ENCODE measurements at regions not wholly inside any gene's neighbourhood (a gene's known extent, or its start where the extent isn't known, plus 50 kb on each side); places are given as distances from the start of the nearest gene placed in this dataset.

DNA sequence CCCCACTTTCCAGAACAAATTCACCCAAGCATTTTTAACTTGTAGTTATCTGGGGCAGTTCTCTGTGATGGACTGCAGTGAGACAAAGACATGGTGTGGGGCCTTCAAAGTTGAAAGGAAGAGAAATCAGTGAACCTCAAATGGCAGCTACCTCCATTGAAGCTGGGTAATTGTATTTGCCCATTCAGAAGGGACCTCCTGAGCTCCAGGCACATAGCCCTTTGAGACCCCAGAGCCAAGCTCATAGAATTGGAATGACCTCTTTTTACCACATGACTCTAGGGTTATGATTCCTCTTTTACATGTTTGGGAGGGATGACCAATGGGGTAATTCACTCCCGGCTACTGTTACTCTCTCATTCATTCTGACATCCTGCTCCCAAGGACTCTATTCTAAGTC, 368.4 kb upstream of the ITGA1 start:
- no peak for DNase-seq

DNA sequence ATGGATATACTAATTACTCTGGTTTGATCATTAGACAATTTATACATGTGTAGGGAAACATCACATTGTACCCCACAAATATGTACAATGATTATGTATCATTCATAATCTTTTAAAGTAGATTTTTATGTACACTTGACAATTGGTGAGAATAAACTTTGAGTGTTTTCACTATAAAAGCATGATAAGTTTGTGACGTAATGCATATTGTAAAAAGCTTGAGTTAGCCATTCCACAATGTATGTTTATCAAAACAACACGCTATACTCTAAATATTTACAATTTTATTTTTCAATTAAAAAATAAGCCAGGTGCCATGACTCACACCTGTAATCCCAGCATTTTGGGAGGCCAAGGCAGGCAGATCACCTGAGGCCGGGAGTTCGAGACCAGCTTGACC, 360.1 kb upstream of the ITGA1 start:
- no peak for DNase-seq

DNA sequence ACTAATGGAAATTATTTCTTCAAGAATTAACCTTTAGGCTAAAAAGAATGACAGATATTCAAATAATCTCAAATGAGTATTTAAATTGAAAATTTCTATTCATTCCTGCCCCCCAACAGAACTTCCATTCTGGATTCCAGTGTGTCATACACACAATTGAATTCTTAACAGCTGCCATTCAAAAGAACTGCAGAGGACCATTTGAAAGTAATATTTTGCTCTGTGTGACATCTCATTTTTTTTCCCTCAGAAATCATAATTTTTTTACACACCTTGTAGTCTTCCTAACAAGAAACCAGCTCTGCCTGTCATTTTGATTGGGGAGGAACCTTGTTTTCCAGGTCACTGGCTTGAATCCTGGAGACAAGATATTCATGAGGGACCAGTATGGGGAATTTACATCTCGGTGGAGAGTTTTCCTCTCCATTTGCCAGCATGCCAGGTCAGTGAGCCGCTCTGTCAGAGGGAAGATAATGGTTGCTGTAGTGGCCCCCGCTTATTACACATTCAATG, 358.7 kb upstream of the ITGA1 start:
- no peak for DNase-seq

DNA sequence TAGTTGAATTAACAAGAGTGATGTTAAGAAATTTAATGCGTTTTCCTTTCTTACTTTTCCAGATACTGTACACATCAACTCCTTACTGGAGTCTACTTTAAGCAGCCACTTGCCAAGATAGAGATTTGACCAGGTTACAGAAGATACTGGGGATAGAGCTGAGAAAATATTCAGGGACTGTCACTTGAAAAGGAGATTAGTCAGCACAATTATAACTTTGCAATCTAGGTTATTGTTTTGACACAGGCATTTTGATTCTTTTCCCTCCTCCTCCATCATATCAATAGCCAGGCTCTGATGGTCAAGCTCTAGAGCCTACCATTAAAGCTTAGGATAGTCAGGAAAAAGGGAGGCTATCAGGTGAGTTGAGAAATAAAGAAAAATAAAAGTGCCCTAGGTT, 345.9 kb upstream of the ITGA1 start:
- DNase-seq = no peak

DNA sequence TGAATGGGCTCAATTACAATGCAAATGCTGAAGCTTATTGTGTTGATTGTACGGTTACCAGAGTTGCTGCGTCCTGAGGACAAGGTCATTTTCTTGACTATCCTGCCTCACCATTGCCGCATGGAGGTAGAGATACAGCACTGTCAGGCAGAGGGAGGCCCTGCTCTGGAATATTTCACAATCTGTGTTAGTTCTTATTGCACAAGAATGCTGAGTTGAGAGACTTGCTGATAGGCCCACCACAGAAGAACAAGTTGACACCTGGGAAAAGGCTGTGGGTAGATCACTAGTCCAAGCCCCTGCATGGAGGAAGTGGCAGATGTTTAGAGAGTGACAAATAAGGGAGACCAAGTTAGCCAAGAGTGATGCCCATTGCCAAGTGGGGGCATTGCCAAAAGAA, 344.5 kb upstream of the ITGA1 start:
- DNase-seq = no peak

DNA sequence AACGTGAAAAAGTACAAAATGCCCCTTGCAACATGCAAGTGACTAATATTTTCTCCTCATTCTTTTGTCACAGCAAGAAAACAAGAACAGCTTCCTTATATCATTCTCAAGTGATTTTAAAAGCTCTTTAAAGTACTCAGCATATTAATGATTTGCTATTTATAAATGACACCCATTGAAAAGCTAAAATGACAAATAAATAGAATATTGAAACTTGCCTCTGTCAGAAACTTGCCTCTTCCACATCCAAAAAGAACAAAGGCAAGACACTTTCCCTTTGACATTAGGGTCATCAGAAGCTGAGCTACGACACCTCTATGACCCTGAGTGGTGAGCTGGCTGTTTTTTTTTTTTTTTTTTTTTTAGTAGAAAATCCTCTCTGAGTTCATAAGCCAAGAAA, 339.6 kb upstream of the ITGA1 start:
- no peak for DNase-seq

DNA sequence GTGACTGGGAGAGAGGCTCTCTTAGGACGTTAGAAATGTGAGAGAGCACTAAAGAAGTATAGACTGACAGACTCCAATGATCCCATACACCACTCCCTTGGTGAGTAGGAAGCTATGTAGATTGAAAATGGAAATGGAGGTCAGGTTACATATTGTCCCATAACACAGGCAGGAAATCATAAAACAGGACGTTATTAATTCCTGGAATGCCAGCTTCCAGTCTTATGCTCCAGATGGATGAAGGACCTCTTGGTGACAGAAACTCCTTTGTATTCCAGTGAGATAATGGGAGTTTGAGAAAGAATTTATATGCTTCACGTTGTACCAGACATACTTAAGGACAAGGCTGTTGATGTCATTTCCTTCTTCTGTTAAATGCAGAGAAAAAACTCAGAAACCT, 338.2 kb upstream of the ITGA1 start:
- DNase-seq = no peak

DNA sequence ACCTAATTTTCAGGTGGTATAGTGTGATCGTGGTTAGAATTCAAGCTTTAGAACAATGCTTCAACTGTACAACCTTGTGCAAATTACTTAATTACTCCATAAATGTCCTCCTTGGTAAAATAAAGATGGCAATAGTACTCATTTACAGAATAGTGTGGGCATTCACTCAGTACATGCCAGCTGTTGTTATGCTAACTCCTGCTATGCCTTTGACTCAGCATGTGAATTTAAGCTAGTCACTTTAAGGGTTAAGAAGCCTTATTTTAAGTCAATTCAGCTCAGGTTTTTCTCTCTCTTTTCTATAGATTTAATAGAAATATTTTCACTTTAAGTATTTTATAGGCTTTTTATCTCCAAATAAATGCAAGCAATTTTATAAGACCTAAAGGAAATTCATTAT, 335.6 kb upstream of the ITGA1 start:
- no peak for DNase-seq

DNA sequence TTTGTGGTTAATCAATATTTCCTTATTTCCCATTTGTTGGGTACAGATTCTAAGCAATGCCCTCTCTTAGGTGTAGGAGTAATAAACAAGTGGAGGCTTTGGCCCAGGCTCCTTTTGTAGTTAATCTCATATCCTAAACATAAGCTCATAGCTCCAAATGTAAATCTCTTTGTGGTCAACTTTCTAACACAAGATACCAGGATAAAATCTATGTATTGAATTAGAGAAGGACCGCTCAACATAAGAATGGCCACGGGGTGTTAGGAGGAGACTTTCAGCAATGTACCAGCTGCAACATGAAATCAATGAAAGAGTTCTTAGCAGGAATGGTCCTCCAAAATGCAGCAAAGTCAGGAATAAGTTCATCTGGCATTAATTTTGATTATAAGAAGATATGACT, 334.5 kb upstream of the ITGA1 start:
- DNase-seq = no peak

DNA sequence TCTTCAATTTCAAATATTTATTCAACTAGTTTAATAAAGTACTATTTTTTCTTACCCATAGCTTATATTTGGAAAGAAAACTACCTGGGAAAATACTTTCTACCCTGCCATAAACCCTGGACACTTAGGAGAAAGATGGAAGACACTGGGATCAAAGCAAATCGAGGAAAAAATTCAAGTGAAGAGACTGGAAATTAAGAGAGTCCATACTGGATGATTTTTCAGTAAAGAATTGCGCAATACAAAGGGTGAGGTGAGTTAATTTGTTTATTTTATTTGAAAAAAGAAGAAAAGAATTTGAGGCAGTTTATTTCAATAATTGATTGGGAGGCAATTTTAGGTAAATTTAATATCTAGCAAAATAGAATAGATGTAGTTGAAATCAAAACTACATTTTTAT, 331.8 kb upstream of the ITGA1 start:
- no peak for DNase-seq

DNA sequence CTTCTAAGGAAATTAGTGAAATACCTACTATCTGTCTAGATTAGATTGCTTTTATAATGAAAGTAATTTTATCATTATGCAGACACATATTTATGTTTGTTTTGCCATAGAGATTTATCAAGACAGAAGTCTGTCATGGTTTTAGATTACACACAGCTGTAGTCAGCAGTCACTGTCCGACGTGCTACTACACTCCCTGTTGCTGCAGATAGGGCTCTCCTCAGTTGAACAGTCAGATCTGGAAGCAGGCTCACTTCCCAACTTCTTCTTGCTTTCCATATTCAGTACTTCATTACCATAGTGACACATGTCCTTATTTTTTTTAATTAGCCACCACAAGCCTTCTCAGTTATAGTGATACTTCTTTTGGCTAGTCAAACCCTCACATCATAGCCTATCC, 329.9 kb upstream of the ITGA1 start:
- no peak for DNase-seq

DNA sequence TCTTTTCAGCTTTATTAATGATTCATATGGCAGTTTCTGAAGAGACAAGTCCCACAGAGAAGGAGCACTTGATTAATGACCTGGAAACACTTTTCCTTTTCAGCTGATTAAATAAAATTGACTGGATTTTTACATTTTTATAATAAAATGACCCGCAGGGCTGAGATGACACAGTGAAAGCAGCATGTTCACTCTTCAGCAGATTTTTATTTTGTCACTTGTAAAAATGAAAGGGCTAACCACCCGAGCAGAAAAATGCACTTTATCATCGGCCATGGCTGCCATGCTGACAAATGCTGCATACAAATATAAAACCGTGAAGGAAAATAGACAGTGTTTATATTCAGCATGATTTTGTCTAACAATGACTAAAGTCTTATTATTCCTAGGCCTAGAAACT, 321.6 kb upstream of the ITGA1 start:
- DNase-seq = no peak

DNA sequence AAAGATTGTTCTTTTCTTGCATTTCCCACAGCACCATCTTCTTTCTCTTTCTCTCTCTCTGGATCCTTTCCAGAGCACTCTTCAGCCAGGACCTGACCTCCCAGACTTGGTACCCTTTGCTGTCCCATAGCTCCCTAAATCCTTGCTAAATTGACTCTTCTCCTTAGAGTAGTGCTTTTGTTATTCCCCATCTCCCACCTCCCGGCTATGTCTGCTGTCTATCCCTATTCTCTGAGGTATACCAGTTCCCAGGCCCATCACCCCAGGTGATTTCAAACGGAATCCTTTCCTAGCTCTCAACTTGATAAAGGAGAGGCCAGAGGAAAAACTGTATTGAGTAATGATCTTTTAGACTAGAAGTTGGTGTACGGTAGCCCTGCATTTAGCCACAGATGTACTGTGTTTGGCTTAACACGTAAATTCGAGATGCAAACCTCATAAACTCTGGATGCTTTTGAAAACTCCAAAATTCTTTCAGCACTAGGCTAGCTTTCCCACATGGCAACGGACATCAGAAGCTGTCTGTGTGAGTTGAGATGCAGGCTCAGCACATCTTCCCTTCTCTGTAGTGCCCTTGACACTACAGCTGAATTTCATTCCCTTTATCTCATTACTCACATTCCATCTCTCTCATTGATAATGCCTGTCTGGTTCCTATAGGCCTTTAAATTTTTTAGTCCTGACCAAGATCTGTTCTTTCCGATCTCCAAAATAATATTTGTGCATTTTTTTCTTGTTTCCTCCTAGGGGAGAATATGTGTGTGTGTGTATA, 320.8 kb upstream of the ITGA1 start:
- no peak for DNase-seq

DNA sequence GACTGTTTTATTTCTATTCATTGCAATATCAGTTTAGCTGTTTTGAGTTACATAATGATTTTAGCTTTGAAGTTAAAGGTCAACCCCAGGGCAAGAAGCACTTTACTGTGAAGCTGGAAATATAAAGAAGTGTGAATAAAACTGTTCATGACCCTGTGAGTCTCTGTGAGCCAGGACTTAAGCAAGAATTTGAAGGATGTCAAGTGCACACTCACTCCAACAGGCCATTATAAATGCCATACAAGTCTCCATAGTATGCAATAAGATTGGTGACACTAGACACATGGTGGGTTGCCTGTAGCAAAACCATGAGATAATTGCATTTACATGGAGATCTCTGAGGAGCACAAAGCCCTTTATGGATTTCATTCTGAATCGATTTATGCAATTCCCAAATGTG, 318.7 kb upstream of the ITGA1 start:
- DNase-seq = no peak

DNA sequence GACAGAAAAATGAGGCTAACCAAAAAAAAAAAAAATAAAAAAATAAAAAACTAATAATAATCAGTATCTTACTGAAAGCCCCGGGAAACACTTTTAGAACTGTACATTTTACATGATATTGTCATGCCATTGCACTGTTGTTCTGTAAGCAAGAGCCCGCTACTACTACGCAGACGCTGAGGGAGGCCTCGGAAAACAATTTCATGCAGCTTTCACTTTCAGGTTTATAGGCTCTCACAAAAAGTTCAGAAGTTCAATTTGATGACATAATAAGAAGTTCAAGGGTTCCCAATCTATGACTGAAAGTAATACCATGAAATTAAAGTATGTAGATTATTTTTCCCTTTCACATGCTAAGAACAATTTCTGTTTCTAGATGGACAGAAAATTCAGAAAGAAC, 318.3 kb upstream of the ITGA1 start:
- no peak for DNase-seq

DNA sequence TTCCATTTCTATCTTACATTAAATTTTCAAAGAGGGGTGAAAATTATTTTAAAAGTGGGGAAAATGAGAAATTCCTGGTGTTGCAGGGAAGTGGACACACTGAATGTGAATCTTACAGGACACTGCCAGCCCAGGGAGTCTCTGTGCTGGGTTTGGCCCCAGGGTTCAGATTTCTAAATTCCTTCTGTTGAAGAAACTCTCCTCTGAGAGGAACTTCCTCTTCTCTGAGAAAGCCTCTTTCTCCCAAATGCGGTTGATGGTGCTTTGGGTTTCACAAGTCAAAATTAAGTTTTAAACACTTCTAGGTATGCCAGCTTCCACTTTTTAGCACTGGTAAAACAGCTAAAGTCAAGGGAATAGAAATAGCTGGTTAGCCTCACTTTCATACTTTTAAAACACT, 317.9 kb upstream of the ITGA1 start:
- DNase-seq = no peak

DNA sequence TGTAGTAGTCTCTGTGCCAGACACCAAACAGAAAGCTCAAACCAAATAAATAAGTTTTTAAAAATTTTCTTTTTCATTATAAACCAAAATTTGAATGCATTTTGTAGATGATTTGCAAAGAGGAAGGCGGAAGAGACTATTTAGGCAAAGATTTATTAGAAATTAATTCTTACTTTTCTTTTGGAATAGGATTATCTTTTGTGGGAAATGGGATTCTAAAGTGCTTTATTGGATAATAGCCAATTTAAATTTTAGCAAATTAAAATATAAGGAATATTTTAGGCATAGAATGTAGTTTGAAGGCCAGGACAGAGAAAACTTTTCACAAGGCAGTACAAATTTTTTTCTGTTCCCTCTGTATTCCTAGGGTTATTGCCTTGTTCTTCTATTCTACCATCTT, 311.4 kb upstream of the ITGA1 start:
- DNase-seq = no peak

DNA sequence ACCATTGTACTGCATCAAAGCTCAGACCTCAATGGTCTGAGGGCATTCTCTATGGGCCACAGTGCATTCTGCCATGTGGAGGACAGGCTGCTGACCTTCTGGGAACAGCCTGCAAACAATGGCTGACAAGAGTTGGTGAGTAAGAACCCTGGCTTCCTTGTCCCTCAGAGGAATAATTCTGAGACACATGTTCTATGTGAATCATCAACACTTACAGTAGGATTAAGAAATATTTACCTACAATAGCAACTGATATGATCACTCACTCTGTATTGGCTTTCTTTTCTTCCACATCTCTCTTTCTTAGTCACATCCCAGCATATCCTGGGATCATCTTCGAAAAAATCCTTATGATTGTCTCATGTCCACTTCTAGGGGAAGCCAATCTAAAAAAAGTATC, 306.5 kb upstream of the ITGA1 start:
- DNase-seq = no peak

DNA sequence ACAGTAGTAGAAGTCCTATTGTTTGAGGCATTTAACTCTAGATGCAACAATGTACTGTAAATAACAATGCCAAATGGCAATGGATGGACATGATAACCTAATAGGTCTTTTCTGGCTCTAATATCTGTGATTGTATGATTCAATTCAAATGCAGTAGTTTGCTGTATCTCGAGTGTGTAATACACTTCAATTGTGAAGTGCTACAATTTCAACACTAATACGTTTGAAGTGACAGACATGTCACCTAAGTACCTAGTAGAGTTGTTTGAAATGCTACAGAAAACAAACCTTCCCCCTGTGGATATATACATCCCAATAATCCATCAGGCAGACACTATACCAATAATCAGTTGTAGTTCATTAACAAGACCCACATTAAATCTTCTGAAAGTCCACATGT, 305.9 kb upstream of the ITGA1 start:
- DNase-seq = no peak

DNA sequence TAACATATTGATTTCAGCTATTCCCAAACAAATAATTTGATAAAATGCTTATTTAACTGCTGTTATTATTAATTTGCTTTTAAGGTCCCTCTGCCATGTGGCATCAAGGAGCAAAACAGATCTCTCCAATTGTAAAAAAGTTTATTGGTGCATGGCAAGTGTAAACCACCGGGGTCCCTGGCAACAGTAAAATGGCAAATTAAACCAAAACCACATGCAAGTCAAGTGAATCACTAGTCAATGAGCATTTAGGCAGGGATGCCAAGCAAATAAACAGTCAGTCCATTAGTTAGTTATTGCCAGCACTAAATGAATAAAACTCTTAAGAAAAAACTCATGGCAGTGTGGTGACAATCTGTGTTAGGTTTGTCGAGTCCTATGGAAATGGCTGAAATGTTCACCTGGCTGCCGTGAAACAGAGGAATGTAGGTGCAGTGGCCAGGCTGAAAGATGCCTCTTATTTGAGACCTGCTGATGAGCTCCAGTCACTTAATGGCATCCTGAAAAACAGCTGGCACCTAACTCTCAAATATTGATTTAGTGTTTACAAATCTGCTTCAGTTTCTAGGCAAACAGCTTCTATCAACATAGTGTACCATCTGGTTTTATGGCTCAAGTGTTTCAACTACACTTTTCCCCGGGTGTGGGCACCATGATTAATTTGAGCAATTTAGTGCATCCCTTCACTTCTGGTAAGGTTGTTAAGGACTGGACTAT, 296.5 kb upstream of the ITGA1 start:
- DNase-seq = no peak

DNA sequence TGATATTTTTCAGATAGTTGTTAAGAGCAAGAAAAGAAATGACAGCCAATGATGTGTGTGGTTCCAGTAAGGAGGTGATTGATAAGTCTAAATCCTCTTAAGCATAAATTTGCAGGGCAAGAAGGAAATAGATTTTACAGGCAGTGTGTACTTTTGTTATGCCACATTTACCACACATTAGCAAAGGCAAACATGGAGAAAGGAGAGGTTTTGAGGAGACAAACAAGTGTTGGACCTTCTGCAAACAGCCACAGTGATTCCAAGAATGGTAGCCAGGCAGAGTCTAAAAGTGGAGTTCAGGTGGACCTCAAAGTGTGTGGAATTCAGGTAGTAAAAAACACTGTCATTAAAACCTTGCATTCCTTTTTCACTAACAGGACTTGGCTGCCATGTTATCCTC, 295.9 kb upstream of the ITGA1 start:
- DNase-seq = no peak

DNA sequence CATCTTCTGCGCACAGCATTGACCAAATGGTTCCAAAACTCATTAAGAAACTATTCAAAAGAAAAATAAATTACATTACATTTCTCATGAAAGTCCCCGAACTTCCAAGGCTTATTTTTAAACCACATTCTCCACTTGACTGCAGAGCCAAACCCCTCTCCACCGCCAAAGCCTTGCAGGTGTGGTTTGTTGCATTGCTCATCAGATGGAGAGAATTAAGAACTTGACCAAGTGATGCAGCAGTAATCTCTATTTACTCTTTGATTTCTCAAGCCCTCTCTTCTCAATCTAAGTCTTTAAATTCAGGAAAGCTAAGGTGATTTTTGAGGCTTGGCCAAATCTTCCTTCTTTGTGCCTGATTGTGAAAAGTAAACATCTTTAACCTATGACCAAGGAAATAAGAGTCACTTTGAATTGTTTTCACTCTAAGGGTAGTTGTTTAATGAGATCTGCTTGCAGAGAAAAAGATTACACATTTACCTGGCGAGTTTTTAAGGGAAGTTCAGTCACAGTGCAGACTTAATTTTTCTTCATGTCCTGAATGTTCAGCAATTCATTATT, 290.5 kb upstream of the ITGA1 start:
- DNase-seq = no peak

DNA sequence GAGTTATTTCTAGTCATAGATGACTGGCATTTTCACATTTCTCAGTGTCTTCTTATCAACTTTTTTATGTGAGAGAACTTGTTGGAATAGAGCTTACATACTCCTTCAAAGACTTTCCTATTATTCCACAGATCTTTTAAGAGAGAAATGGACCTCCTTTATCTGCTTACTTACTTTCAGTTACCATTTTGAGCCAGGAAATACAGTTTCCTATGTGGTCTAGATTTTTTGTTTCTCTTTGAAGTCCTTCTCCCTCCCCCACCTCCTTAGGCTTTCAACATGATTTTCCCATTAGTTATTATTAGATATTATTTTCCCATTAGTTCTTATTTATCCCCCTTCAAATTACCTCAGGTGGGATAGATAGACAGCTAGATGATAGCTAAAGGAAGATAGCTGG, 289.1 kb upstream of the ITGA1 start:
- no peak for DNase-seq

DNA sequence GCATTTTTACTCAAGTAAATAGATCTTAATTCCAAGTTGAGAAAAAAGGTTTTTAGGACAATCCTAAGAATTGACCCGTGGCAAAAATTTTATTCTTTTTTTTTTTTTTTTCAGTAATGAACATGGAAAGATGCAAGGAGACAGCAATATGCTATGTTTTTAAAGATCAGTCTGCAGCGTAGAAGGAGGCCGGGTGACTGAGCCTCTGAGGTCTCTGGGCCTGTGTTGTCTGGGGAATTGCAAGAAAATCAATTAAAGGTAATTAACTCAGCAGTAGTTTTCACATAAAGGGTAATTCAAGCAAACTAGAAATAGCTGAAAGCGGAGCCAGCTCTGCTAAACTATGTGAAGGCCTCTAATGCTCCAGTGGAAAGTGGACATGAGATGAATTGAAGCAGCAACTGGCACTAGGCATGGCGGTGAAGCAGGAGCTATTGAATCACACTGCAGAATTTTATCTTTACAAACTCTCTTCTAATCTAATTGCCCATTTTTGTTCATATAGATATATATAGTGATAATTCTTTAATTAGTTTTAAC, 285.2 kb upstream of the ITGA1 start:
- DNase-seq = no peak
